SJSA1 (cell line): ENCODE measurements at regions not wholly inside any gene's neighbourhood (a gene's known extent, or its start where the extent isn't known, plus 50 kb on each side); places are given as distances from the start of the nearest gene placed in this dataset.

Source experiments
- DNase-seq, 2 experiments: peaks; one replicate each; pipeline ENCODE4 v3.0.0-alpha.2; 2015 to 2020; ENCODE audit warnings: low spot score in 2 of 2, low read depth in 1 of 2
- H3K27ac ChIP-seq: fragments of 250-450 bp; sonication (Bioruptor Pico); 2 replicates; pipeline ENCODE4 v1.5.1; 2020; ENCODE audit warnings: mild to moderate bottlenecking, moderate library complexity
- H3K27me3 ChIP-seq: fragments of 250-450 bp; sonication (Bioruptor Pico); replicated peaks from 2 replicates; pipeline ENCODE4 v1.5.1; 2020; ENCODE audit warnings: mild to moderate bottlenecking, moderate library complexity
- H3K36me3 ChIP-seq: fragments of 250-450 bp; sonication (Bioruptor Pico); 2 replicates; pipeline ENCODE4 v1.5.1; 2020; ENCODE audit warnings: mild to moderate bottlenecking
- H3K4me1 ChIP-seq: fragments of 250-450 bp; sonication (Bioruptor Pico); replicated peaks from 2 replicates; pipeline ENCODE4 v1.6.1; 2021; ENCODE audit warnings: mild to moderate bottlenecking
- H3K4me3 ChIP-seq: fragments of 250-450 bp; sonication (Bioruptor Pico); 2 replicates; pipeline ENCODE4 v1.5.1; 2020; ENCODE audit warnings: mild to moderate bottlenecking
- H3K9me3 ChIP-seq: fragments of 250-450 bp; sonication (Bioruptor Pico); replicated peaks from 2 replicates; pipeline ENCODE4 v1.5.1; 2020; ENCODE audit warnings: mild to moderate bottlenecking

DNA sequence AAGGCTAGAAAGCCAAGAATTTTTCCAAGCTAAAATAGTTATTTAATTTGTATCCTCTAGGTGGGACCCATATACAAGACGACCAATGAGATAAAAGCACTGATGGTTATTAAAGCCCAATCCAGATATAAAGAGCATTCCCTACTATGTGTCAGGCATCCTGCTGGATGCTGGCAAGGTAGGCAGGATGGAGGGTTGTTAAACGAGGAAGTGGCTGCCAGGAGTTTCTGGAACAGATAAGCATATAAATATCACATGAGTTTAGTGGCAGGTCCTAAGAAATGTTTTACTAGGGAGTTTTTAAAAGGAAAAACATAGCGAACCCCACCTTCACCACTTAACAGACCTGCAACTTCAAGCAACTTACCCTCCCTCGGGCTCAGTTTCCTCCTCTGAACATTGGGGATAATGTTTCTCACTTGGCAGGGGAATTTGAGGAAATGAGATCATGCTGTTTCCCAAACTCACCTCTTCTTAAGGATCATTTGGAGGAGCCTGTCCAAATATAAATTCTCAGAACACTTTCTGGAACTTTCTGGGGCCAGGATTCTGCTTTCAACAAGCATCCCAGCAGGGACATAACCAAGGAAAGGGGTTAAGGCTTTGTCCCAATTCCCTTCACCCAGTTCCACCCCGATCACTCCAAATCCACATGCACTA lies 94.3 kb upstream of the LDB2 start:
- Histone ChIP-seq H3K9me3 (no peaks in the 10 kb centered on the region; the same call in 1 of the 2 replicates), H3K4me3 (no peak overlapping the region), H3K36me3 (no peaks in the 10 kb centered on the region), H3K27ac (no peak overlapping the region), H3K27me3 (no peaks in the 10 kb centered on the region), H3K4me1 (no peaks in the 10 kb centered on the region)
- peak in 1 of 2 experiments; percentile 16 for DNase-seq

DNA sequence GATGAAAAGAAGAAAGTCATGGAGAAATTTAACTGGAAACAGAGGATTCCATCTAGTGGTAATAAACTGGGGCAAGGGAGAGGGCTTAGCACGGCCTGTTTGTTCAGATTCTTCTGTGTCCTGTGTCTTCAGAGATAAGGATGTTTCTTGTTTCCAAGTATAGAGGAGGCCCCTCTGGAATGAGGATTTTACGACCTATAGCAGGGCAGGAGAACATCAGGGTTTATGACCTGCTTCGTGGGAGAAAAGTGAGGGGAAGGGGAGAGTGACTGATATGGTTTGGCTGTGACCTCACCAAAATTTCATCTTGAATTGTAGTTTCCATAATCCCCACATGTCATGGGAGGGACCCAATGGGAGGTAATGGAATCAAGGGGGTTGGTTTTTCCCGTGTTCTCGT lies 93.0 kb upstream of the LDB2 start:
- no peak overlapping the region for H3K27ac ChIP-seq
- H3K4me1 ChIP-seq: no peaks in the 10 kb centered on the region
- H3K4me3 ChIP-seq: no peak overlapping the region
- no peaks in the 10 kb centered on the region for H3K27me3 ChIP-seq
- peak in 1 of 2 experiments; percentile 7 for DNase-seq
- no peaks in the 10 kb centered on the region for H3K36me3 ChIP-seq
- H3K9me3 ChIP-seq: no peaks in the 10 kb centered on the region; the same call in 1 of the 2 replicates

DNA sequence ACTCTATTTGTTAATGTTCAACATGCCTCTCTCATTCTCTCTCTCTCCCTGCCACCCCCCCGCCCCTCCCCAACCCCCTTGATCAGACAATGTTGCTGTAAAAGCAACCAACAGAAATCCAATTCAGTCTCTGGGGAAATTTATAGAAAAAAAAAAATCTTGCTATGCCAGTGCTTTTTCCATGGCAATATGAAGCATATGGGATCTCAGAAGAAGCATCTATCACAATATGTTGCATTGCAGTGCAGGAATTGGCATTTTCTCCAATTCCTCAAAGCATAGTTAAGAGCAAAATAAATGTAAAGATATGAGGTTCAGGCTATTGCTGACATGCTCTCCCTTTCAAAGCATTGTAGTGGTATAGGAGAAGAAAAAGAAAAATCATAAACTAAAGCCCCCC lies 90.9 kb upstream of the LDB2 start:
- no peak overlapping the region for H3K27ac ChIP-seq
- DNase-seq: no peak
- no peaks in the 10 kb centered on the region for H3K4me1 ChIP-seq
- H3K9me3 ChIP-seq: no peaks in the 10 kb centered on the region
- no peak overlapping the region for H3K4me3 ChIP-seq
- H3K36me3 ChIP-seq: no peaks in the 10 kb centered on the region
- H3K27me3 ChIP-seq: no peaks in the 10 kb centered on the region; the same call in 1 of the 2 replicates

DNA sequence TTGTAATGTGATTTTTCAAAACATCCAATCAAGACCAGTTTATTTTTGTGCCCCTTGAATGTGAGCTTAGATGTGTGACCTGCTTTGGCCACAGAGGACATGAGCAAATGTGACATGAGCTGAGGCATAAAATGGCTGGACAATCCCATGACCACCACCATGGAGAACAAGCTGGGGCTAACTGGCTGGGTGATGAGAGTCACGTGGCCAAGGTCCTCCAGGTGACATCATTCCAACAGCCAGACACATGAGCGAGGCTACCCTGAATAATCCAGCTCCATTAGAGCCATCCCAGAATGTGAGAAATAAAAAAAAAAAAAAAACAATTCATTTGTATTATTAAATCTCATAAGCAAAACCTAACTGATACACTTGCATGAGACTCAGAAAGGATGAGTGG lies 90.4 kb upstream of the LDB2 start:
- no peaks in the 10 kb centered on the region for H3K4me1 ChIP-seq
- H3K27me3 ChIP-seq: no peaks in the 10 kb centered on the region; the same call in 1 of the 2 replicates
- H3K36me3 ChIP-seq: no peaks in the 10 kb centered on the region
- no peak overlapping the region for H3K4me3 ChIP-seq
- no peak overlapping the region for H3K27ac ChIP-seq
- no peaks in the 10 kb centered on the region for H3K9me3 ChIP-seq
- DNase-seq: peak in 1 of 2 experiments; percentile 31

DNA sequence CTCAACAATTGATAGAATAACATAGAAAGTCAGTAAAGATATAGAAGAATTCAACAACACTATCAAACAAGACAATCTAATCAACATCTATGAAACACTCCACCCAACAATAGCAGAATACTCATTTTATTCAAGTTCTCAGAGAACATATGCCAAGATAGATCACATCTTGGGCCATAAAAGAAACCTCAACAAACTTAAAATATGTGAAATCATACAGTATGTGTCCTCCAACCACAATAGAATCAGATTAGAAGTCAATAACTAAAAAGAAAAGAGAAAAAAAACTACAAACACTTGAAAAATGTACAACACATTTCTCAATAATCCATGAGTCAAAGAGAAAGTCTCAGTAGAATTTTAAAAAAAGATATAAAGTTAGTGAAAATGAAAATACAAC lies 78.6 kb upstream of the LDB2 start:
- no peak overlapping the region for H3K27ac ChIP-seq
- no peak overlapping the region for H3K4me3 ChIP-seq
- no peaks in the 10 kb centered on the region; the same call in 1 of the 2 replicates for H3K27me3 ChIP-seq
- no peaks in the 10 kb centered on the region for H3K4me1 ChIP-seq
- DNase-seq: no peak
- no peaks in the 10 kb centered on the region; the same call in 1 of the 2 replicates for H3K9me3 ChIP-seq
- H3K36me3 ChIP-seq: no peaks in the 10 kb centered on the region

DNA sequence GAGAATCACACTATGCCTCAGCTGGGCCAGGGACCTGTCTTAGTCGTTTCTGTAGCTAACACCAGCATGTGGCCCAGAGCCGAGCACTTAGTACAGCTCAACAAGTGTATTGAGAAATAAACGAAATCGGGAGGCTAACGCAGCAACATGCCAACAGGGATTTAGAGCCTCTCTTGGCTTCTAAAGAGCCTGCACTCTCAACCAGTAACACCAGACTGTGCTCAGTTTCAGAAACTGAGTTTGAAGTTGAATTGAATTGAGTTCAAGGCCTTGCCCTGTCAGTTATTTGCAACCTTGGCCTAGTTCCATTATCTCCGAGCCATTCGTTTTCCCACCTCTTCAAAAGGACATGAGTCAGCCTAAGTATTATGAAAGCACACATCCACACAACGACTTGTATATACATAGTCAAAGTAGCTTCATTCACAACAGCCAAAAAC lies 71.3 kb upstream of the LDB2 start:
- Histone ChIP-seq H3K36me3 (no peaks in the 10 kb centered on the region), H3K4me3 (no peak overlapping the region), H3K27ac (no peak overlapping the region), H3K4me1 (no peaks in the 10 kb centered on the region; the same call in 1 of the 2 replicates), H3K27me3 (no peaks in the 10 kb centered on the region; the same call in 1 of the 2 replicates), H3K9me3 (peaks cover 3% of the 10 kb centered on the region; the same call in 1 of the 2 replicates)
- peak in 1 of 2 experiments; percentile 26 for DNase-seq

DNA sequence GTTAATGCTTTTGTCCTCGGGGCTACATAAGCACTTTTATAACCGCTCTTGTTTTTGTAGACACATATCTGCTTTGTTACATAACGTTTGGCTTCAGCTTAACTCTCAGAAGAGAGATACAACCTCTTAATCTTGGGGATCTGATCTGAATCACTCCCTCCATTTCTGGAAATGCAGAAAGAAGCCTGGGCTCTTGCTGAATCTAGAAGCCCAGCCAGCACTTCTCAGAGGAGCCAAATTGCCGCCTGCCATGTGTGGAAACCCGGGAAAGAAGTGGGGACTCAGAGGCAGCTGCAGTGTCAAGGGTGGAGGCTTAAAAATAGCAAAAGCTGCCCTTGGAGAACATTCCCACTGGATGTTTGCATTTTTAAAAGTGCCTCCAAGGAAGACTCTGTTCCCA lies 69.3 kb upstream of the LDB2 start:
- Histone ChIP-seq H3K4me3 (no peak overlapping the region), H3K27ac (no peak overlapping the region), H3K9me3 (0 out of 2 replicates have a peak, but pooled peaks cover 3% of the 10 kb centered on the region), H3K4me1 (no peaks in the 10 kb centered on the region; the same call in 1 of the 2 replicates), H3K27me3 (no peaks in the 10 kb centered on the region), H3K36me3 (no peaks in the 10 kb centered on the region)
- DNase-seq: no peak

DNA sequence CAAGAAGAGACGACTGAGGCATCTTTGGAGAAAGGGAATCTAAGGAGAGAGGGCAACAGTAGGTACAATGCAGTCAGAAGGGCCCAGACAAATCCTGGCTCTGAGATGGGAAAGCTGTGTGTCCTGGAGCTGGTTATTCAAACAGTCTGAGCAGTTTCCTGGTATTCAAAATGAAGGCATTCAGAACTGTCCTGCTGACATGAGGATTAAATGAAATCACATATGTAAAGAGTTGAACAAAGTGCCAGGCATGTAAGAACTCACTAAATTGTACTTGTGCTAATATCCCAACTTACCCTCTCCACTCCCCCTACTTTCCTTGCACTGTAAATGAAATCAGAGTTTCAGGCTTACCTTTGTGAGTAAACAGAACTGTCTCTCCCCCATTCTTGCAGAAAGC lies 60.9 kb upstream of the LDB2 start:
- no peaks in the 10 kb centered on the region for H3K27me3 ChIP-seq
- no peak overlapping the region for H3K4me3 ChIP-seq
- H3K36me3 ChIP-seq: no peaks in the 10 kb centered on the region
- no peak overlapping the region for H3K27ac ChIP-seq
- DNase-seq: no peak
- H3K9me3 ChIP-seq: peaks cover 6% of the 10 kb centered on the region; the same call in 1 of the 2 replicates
- no peaks in the 10 kb centered on the region for H3K4me1 ChIP-seq

DNA sequence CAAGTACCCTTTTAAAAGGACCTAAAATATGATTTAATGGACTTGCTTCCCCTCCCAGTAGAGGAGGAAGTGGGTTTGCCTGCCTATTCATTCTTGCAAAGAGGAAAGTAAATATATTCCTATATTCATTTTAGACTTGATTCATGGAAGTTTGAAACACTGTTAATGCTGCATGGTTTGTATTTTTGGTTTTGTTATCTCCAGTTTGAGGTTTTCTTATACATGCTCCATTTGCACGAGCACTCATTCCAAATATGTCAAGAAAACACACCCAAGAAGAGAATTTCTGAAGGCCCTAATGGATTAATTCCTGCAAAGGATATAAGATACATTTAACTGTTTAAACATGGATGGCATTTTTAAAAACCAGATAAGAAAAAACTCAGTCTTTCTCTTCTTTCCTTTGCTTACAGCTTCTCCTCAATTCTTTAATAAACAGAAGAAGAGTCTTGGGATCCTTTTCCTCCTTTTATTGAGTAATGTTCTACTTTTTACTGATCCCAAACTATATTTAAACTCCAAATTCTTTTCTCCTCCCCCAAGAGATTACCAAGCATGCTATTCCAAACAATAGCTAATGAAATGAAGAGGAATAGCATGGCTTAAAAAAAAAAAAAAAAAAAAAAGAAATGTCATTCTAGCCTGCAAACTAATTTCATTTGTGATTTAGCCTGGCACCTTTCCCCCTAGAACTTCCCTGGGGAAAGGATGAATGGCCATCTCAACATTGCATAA lies 54.6 kb upstream of the LDB2 start:
- Histone ChIP-seq H3K4me3 (no peak overlapping the region), H3K4me1 (no peaks in the 10 kb centered on the region), H3K27me3 (no peaks in the 10 kb centered on the region), H3K36me3 (no peaks in the 10 kb centered on the region), H3K27ac (no peak overlapping the region), H3K9me3 (no peaks in the 10 kb centered on the region; the same call in 1 of the 2 replicates)
- peak in 1 of 2 experiments; percentile 30 for DNase-seq

DNA sequence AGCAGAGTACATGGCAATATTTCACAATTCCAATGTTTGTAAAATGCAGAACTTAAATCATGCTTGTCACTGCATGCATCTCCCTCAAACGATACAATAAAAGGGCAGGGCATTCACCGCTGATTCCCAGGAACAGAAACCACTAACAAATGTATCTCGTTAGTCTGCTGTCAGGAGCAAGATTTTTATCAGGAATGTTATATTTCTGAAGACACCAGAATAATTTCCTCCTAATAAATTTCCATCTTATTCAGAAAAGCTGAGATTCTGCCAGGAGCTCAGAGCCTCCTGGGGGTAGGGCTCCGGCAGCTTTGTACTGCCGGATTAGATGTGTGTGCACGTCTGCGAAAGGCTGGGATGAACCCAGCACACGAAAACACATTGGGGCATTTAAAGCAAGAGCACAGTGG lies 54.0 kb upstream of the LDB2 start:
- Histone ChIP-seq H3K4me3 (no peak overlapping the region), H3K36me3 (no peaks in the 10 kb centered on the region), H3K27me3 (no peaks in the 10 kb centered on the region), H3K4me1 (no peaks in the 10 kb centered on the region), H3K9me3 (no peaks in the 10 kb centered on the region; the same call in 1 of the 2 replicates), H3K27ac (no peak overlapping the region)
- DNase-seq: no peak
